SK-N-MC (cell line): ENCODE measurements at regions not wholly inside any gene's neighbourhood (a gene's known extent, or its start where the extent isn't known, plus 50 kb on each side); places are given as distances from the start of the nearest gene placed in this dataset.

Source experiments
- EZH2 ChIP-seq: fragments of 200-600 bp; sonication (generic); IDR thresholded peaks from one replicate; pipeline ENCODE4 v1.6.1; 2017; ENCODE audit warnings: antibody characterized with exemption
- FOXP2 ChIP-seq: optimal IDR thresholded peaks from 2 replicates; pipeline ENCODE3; 2011; ENCODE audit warnings: mild to moderate bottlenecking, moderate library complexity; ENCODE audit not compliant: insufficient read depth; ENCODE audit errors: extremely low read length, control extremely low read depth
- POLR2AphosphoS5 ChIP-seq: IDR thresholded peaks from 2 replicates; pipeline ENCODE4 v1.6.1; 2012; ENCODE audit warnings: mild to moderate bottlenecking, low read depth, low read length, borderline replicate concordance

GRCh38 chr3:117128872-117129271 is 419.3 kb downstream of the TUSC7 start:
- TF ChIP-seq EZH2 (no peak), POLR2AphosphoS5 (no peak), FOXP2 (no peak)
